ENCODE measurements at regions not wholly inside any gene's neighbourhood (a gene's known extent, or its start where the extent isn't known, plus 50 kb on each side); places are given as distances from the start of the nearest gene placed in this dataset.

GRCh38 chr5:3129252-3129651, 377.8 kb upstream of the IRX2 start:
- no peak for DNase-seq

GRCh38 chr5:3127423-3127911, 376.0 kb upstream of the IRX2 start:
- DNase-seq: no peak

- DNase-seq: no peak
Observed at GRCh38 chr5:3126639-3127038, 375.2 kb upstream of the IRX2 start.

GRCh38 chr5:3124410-3124809, 372.9 kb upstream of the IRX2 start:
- DNase-seq: no peak

GRCh38 chr5:3123763-3124157, 372.3 kb upstream of the IRX2 start:
- no peak for DNase-seq

GRCh38 chr5:3122985-3123762, 371.7 kb upstream of the IRX2 start:
- DNase-seq: no peak

- no peak for DNase-seq
Observed at GRCh38 chr5:3122216-3122615, 370.7 kb upstream of the IRX2 start.

- no peak for DNase-seq
Observed at GRCh38 chr5:3121813-3122212, 370.3 kb upstream of the IRX2 start.

- no peak for DNase-seq
Observed at GRCh38 chr5:3120028-3120427, 368.6 kb upstream of the IRX2 start.

- DNase-seq: no peak
Observed at GRCh38 chr5:3119435-3119834, 368.0 kb upstream of the IRX2 start.

GRCh38 chr5:3118340-3118739, 366.9 kb upstream of the IRX2 start:
- DNase-seq: peak in 2 of 3 experiments; percentile 8 to 29

GRCh38 chr5:3116366-3116765, 364.9 kb upstream of the IRX2 start:
- DNase-seq: no peak

GRCh38 chr5:3114467-3114866, 363.0 kb upstream of the IRX2 start:
- DNase-seq: no peak

- no peak for DNase-seq
Observed at GRCh38 chr5:3110371-3110770, 358.9 kb upstream of the IRX2 start.

GRCh38 chr5:3107156-3107611, 355.7 kb upstream of the IRX2 start:
- DNase-seq: no peak

GRCh38 chr5:3105581-3105980, 354.1 kb upstream of the IRX2 start:
- no peak for DNase-seq

- DNase-seq: no peak
Observed at GRCh38 chr5:3105172-3105571, 353.7 kb upstream of the IRX2 start.

GRCh38 chr5:3104429-3105060, 353.1 kb upstream of the IRX2 start:
- no peak for DNase-seq

- DNase-seq: no peak
Observed at GRCh38 chr5:3103262-3103811, 351.9 kb upstream of the IRX2 start.

GRCh38 chr5:3102531-3102930, 351.1 kb upstream of the IRX2 start:
- no peak for DNase-seq

- DNase-seq: no peak
Observed at GRCh38 chr5:3101561-3101960, 350.1 kb upstream of the IRX2 start.

- DNase-seq: no peak
Observed at GRCh38 chr5:3100921-3101551, 349.6 kb upstream of the IRX2 start.

- no peak for DNase-seq
Observed at GRCh38 chr5:3099954-3100353, 348.5 kb upstream of the IRX2 start.

GRCh38 chr5:3099526-3099925, 348.0 kb upstream of the IRX2 start:
- no peak for DNase-seq

Measured in NCI-H1417 (cell line).